CD4-positive, alpha-beta T cell treated with Interleukin-6 for 4 hours (primary cell): ENCODE measurements at regions not wholly inside any gene's neighbourhood (a gene's known extent, or its start where the extent isn't known, plus 50 kb on each side); places are given as distances from the start of the nearest gene placed in this dataset.

Experiments used
- DNase-seq: peaks from one replicate; pipeline ENCODE4 v3.0.0-alpha.2; 2020; ENCODE audit warnings: mixed read lengths

- DNase-seq: peak; percentile 65
Measured at GRCh38 chr2:111705711-111706336, 178.2 kb downstream of the ANAPC1 start.

- no peak for DNase-seq
Measured at GRCh38 chr2:111706481-111707001, 177.5 kb downstream of the ANAPC1 start.

GRCh38 chr2:111707700-111708099 is 176.3 kb downstream of the ANAPC1 start:
- no peak for DNase-seq

GRCh38 chr2:111708476-111709180 is 175.4 kb downstream of the ANAPC1 start:
- DNase-seq: no peak

GRCh38 chr2:111709321-111709720 is 174.7 kb downstream of the ANAPC1 start:
- no peak for DNase-seq

- DNase-seq: no peak
Measured at GRCh38 chr2:111710085-111710484, 173.9 kb downstream of the ANAPC1 start.

- no peak for DNase-seq
Measured at GRCh38 chr2:111710613-111711012, 173.4 kb downstream of the ANAPC1 start.

GRCh38 chr2:111711270-111711669 is 172.7 kb downstream of the ANAPC1 start:
- no peak for DNase-seq

- no peak for DNase-seq
Measured at GRCh38 chr2:111712361-111712760, 171.6 kb downstream of the ANAPC1 start.

- no peak for DNase-seq
Measured at GRCh38 chr2:111712940-111713515, 171.0 kb downstream of the ANAPC1 start.

GRCh38 chr2:111715987-111716904 is 167.7 kb downstream of the ANAPC1 start:
- no peak for DNase-seq

- no peak for DNase-seq
Measured at GRCh38 chr2:111716905-111717775, 166.9 kb downstream of the ANAPC1 start.
